ENCODE measurements at regions not wholly inside any gene's neighbourhood (a gene's known extent, or its start where the extent isn't known, plus 50 kb on each side); places are given as distances from the start of the nearest gene placed in this dataset.
"Not testable (repeated sequence)": the region's sequence is repeated elsewhere in the genome, so short reads cannot be mapped to it uniquely, and the experiment has no call there.

DNA sequence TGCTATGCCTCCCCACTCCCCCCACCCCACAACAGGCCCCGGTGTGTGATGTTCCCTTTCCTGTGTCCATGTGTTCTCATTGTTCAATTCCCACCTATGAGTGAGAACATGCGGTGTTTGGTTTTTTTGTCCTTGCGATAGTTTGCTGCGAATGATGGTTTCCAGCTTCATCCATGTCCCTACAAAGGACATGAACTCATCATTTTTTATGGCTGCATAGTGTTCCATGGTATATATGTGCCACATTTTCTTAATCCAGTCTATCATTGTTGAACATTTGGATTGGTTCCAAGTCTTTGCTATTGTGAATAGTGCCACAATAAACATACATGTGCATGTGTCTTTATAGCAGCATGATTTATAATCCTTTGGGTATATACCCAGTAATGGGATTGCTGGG is 55.3 kb upstream of the GARIN1A start:
- DNase-seq (ENCODE audit: extremely low read depth in 1 of 11, low read depth in 9 of 11, low spot score in 4 of 11), result not testable (repeated sequence)
